Liver (tissue), 7 donors: ENCODE measurements at regions not wholly inside any gene's neighbourhood (a gene's known extent, or its start where the extent isn't known, plus 50 kb on each side); places are given as distances from the start of the nearest gene placed in this dataset.

Source experiments
- DNase-seq: peaks from one replicate; pipeline ENCODE4 v3.0.0-alpha.2; 2017; ENCODE audit warnings: low spot score
- H3K27ac ChIP-seq, 2 donors: one replicate each; pipeline ENCODE4 v1.7.0; 2013; ENCODE audit warnings: inconsistent platforms in 2 of 2, low read length in 2 of 2, control low read depth in 1 of 2, low read depth in 1 of 2, mild to moderate bottlenecking in 1 of 2
- H3K27me3 ChIP-seq, 4 donors: one replicate each; pipeline versions ENCODE4 v1.6.1 to v1.7.0; 2013; ENCODE audit warnings: low read length in 3 of 4, inconsistent platforms in 1 of 4, mild to moderate bottlenecking in 1 of 4, moderate library complexity in 1 of 4; ENCODE audit not compliant: control insufficient read depth in 4 of 4, insufficient read depth in 4 of 4
- H3K36me3 ChIP-seq, 4 donors: one replicate each; pipeline versions ENCODE4 v1.6.1 to v1.7.0; 2013; ENCODE audit warnings: low read length in 3 of 4, mild to moderate bottlenecking in 3 of 4, low read depth in 1 of 4, moderate library complexity in 1 of 4; ENCODE audit not compliant: control insufficient read depth in 4 of 4, insufficient read depth in 3 of 4
- H3K4me1 ChIP-seq, 4 donors: one replicate each; pipeline versions ENCODE4 v1.6.1 to v1.7.0; 2013; ENCODE audit warnings: low read length in 3 of 4, mild to moderate bottlenecking in 3 of 4, moderate library complexity in 1 of 4; ENCODE audit not compliant: control insufficient read depth in 4 of 4, insufficient read depth in 4 of 4
- H3K4me3 ChIP-seq, 3 donors: one replicate each; pipeline versions ENCODE4 v1.6.1 to v1.7.0; 2013; ENCODE audit warnings: low read length in 3 of 3, control low read depth in 1 of 3, low read depth in 1 of 3, mild to moderate bottlenecking in 1 of 3
- H3K9ac ChIP-seq, 2 donors: one replicate each; pipeline ENCODE4 v1.7.0; 2013; ENCODE audit warnings: low read length in 2 of 2, mild to moderate bottlenecking in 2 of 2, moderate library complexity in 2 of 2, control low read depth in 1 of 2, low read depth in 1 of 2
- H3K9me3 ChIP-seq, 4 donors: one replicate each; pipeline versions ENCODE4 v1.6.1 to v1.7.0; 2013; ENCODE audit warnings: low read length in 3 of 4; ENCODE audit not compliant: control insufficient read depth in 4 of 4
- EGR1 ChIP-seq, 2 donors: IDR thresholded peaks; 2 replicates each; pipeline ENCODE4 v1.6.1; 2016 to 2018; ENCODE audit warnings: antibody characterized with exemption in 2 of 2, low read depth in 2 of 2
- FOXA1 ChIP-seq: IDR thresholded peaks from 2 replicates; pipeline ENCODE4 v1.6.1; 2016; ENCODE audit warnings: antibody characterized with exemption
- FOXA2 ChIP-seq: IDR thresholded peaks from 2 replicates; pipeline ENCODE4 v1.6.1; 2016; ENCODE audit warnings: antibody characterized with exemption
- GABPA ChIP-seq, 2 donors: IDR thresholded peaks in 1 of 2; conservative IDR thresholded peaks in 1 of 2; 2 replicates each; pipeline ENCODE4 v1.6.1; 2016; ENCODE audit warnings: antibody characterized with exemption in 2 of 2, mild to moderate bottlenecking in 1 of 2, moderate library complexity in 1 of 2
- HNF4A ChIP-seq, 2 donors: conservative IDR thresholded peaks; 2 replicates each; pipeline ENCODE4 v1.6.1; 2016; ENCODE audit warnings: antibody characterized with exemption in 2 of 2, mild to moderate bottlenecking in 2 of 2
- HNF4G ChIP-seq: IDR thresholded peaks from 2 replicates; pipeline ENCODE4 v1.6.1; 2016; ENCODE audit warnings: antibody characterized with exemption
- JUND ChIP-seq, 2 donors: IDR thresholded peaks; 2 replicates each; pipeline ENCODE4 v1.6.1; 2016; ENCODE audit warnings: antibody characterized with exemption in 2 of 2
- NR2F2 ChIP-seq: IDR thresholded peaks from 2 replicates; pipeline ENCODE4 v1.6.1; 2016; ENCODE audit warnings: antibody characterized with exemption
- RAD21 ChIP-seq, 2 donors: IDR thresholded peaks; 2 replicates each; pipeline ENCODE4 v1.6.1; 2016; ENCODE audit warnings: antibody characterized with exemption in 2 of 2, mild to moderate bottlenecking in 2 of 2
- RXRA ChIP-seq, 2 donors: IDR thresholded peaks; 2 replicates each; pipeline ENCODE4 v1.6.1; 2017 to 2018; ENCODE audit warnings: antibody characterized with exemption in 2 of 2, mild to moderate bottlenecking in 1 of 2
- SP1 ChIP-seq: IDR thresholded peaks from 2 replicates; pipeline ENCODE4 v1.6.1; 2018; ENCODE audit warnings: antibody characterized with exemption, mild to moderate bottlenecking
- TAF1 ChIP-seq: conservative IDR thresholded peaks from 2 replicates; pipeline ENCODE4 v1.6.1; 2016; ENCODE audit warnings: antibody characterized with exemption, mild to moderate bottlenecking
- YY1 ChIP-seq: IDR thresholded peaks from 2 replicates; pipeline ENCODE4 v1.6.1; 2016; ENCODE audit warnings: antibody characterized with exemption, mild to moderate bottlenecking
- WGBS: extraction: QIAGEN DNeasy Blood & Tissue Kit; methylation state at CpG from one replicate; pipeline ENCODE4 v1.1.7; 2013; 5-methylcytosine and 5-hydroxymethylcytosine counted together
- TF ChIP-seq, protein P1 (sequence below): IDR thresholded peaks from 2 replicates; pipeline ENCODE4 v1.6.1; 2016; ENCODE audit warnings: antibody characterized with exemption
- TF ChIP-seq, protein P2 (sequence below): IDR thresholded peaks from 2 replicates; pipeline ENCODE4 v1.6.1; 2016; ENCODE audit warnings: antibody characterized with exemption, mild to moderate bottlenecking
- TF ChIP-seq, protein P3 (sequence below): IDR thresholded peaks from 2 replicates; pipeline ENCODE4 v1.6.1; 2016; ENCODE audit warnings: antibody characterized with exemption
- donor health status: healthy.
- donor health status: healthy.
- donor health status: healthy.
- donor health status: healthy.

DNA sequence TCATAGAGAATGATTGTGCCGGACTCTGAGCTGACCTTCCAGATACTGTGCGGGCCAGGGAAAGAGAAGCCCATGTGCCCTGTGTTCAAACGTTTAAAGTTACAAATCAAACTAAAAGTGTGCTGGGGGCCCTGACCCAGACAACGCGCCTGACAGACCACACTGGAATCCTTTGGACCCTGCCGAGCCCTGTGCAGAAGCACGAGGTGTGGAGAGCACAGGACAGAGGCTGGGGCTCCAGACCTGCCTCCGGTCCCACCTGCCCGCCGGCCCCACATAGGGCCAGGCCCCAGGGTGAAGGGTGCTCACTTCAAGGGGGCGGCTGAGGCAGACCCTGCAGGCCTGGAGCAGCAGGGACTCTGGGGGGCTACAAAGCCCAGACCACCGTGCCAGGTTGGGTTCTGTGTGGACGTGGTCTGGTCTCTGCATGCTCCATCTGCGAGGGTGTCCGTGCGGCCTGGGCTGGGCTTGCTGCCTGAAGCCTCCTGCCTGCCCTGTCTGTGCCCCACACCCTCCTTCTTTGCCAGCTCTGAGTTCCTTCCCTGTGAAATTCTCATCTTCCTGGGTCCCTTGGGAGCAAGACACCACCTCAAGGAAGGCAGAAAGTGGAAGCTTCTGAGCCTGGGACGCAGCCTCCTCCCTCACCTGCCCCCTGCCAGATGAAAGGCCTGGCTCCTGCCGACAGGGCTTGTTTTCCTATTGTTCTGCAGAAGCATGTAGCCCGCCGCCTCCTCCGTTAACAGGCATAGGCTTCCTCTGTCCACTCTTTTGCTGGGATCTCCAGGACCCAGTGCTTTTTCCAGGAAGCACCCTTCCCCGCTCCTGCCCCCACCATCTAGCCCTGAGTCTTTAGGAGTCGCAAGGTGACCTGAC, 186.2 kb downstream of the ERMARD start:
- no peak for DNase-seq

GRCh38 chr6:169936355-169936975, 185.0 kb downstream of the ERMARD start:
- no peak for TF ChIP-seq FOXA2
- no peak for TF ChIP-seq FOXA1
- no peak for TF ChIP-seq JUND (IDR thresholded peaks at IDR 0.05)
- TF ChIP-seq, protein P1, sequence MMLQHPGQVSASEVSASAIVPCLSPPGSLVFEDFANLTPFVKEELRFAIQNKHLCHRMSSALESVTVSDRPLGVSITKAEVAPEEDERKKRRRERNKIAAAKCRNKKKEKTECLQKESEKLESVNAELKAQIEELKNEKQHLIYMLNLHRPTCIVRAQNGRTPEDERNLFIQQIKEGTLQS: no peak
- no peak for TF ChIP-seq GABPA (IDR thresholded peaks at IDR 0.05 in 1 of 2, conservative IDR thresholded peaks at IDR 0.05 in 1 of 2)
- TF ChIP-seq, protein P2, sequence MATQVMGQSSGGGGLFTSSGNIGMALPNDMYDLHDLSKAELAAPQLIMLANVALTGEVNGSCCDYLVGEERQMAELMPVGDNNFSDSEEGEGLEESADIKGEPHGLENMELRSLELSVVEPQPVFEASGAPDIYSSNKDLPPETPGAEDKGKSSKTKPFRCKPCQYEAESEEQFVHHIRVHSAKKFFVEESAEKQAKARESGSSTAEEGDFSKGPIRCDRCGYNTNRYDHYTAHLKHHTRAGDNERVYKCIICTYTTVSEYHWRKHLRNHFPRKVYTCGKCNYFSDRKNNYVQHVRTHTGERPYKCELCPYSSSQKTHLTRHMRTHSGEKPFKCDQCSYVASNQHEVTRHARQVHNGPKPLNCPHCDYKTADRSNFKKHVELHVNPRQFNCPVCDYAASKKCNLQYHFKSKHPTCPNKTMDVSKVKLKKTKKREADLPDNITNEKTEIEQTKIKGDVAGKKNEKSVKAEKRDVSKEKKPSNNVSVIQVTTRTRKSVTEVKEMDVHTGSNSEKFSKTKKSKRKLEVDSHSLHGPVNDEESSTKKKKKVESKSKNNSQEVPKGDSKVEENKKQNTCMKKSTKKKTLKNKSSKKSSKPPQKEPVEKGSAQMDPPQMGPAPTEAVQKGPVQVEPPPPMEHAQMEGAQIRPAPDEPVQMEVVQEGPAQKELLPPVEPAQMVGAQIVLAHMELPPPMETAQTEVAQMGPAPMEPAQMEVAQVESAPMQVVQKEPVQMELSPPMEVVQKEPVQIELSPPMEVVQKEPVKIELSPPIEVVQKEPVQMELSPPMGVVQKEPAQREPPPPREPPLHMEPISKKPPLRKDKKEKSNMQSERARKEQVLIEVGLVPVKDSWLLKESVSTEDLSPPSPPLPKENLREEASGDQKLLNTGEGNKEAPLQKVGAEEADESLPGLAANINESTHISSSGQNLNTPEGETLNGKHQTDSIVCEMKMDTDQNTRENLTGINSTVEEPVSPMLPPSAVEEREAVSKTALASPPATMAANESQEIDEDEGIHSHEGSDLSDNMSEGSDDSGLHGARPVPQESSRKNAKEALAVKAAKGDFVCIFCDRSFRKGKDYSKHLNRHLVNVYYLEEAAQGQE: no peak
- TF ChIP-seq YY1: no peak
- H3K4me1 ChIP-seq: peaks cover 6 to 22% (median 16%) of the 10 kb centered on the region in 4 donors

More for the DNA sequence above, 186.2 kb downstream of the ERMARD start:
- Histone ChIP-seq H3K27ac (no peak overlapping the region), H3K9ac (no peak overlapping the region), H3K4me1 (peaks cover 6 to 22% (median 14%) of the 10 kb centered on the region in 4 donors), H3K4me3 (no peak overlapping the region), H3K9me3 (no peaks in the 10 kb centered on the region), H3K27me3 (no peaks in the 10 kb centered on the region), H3K36me3 (no peaks in the 10 kb centered on the region)
- TF ChIP-seq FOXA1: no peak
- no peak for TF ChIP-seq FOXA2
- TF ChIP-seq, protein P2: no peak
- TF ChIP-seq SP1: no peak
- no peak for TF ChIP-seq TAF1
- TF ChIP-seq, protein P1: no peak
- TF ChIP-seq HNF4G: no peak
- TF ChIP-seq NR2F2: no peak
- TF ChIP-seq, protein P3, sequence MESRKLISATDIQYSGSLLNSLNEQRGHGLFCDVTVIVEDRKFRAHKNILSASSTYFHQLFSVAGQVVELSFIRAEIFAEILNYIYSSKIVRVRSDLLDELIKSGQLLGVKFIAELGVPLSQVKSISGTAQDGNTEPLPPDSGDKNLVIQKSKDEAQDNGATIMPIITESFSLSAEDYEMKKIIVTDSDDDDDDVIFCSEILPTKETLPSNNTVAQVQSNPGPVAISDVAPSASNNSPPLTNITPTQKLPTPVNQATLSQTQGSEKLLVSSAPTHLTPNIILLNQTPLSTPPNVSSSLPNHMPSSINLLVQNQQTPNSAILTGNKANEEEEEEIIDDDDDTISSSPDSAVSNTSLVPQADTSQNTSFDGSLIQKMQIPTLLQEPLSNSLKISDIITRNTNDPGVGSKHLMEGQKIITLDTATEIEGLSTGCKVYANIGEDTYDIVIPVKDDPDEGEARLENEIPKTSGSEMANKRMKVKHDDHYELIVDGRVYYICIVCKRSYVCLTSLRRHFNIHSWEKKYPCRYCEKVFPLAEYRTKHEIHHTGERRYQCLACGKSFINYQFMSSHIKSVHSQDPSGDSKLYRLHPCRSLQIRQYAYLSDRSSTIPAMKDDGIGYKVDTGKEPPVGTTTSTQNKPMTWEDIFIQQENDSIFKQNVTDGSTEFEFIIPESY: no peak
- no peak for TF ChIP-seq HNF4A (conservative IDR thresholded peaks at IDR 0.05)
- TF ChIP-seq YY1: no peak
- no peak for TF ChIP-seq RXRA (IDR thresholded peaks at IDR 0.05)
- no peak for TF ChIP-seq JUND (IDR thresholded peaks at IDR 0.05)
- no peak for TF ChIP-seq RAD21 (IDR thresholded peaks at IDR 0.05)
- no peak for TF ChIP-seq EGR1 (IDR thresholded peaks at IDR 0.05; ENCODE audit: low read depth in 2 of 2)
- 89% methylated on average over 23 of the region's 23 CpGs for WGBS

More at GRCh38 chr6:169936355-169936975, 185.0 kb downstream of the ERMARD start:
- Histone ChIP-seq H3K36me3 (no peaks in the 10 kb centered on the region), H3K27me3 (no peaks in the 10 kb centered on the region), H3K9me3 (no peaks in the 10 kb centered on the region), H3K4me3 (no peak overlapping the region), H3K9ac (no peak overlapping the region), H3K27ac (no peak overlapping the region)
- WGBS: 92% methylated on average over 34 of the region's 34 CpGs
- no peak for DNase-seq
